ENCODE measurements at regions not wholly inside any gene's neighbourhood (a gene's known extent, or its start where the extent isn't known, plus 50 kb on each side); places are given as distances from the start of the nearest gene placed in this dataset.

GRCh38 chr12:115451151-115451779 is 767.3 kb upstream of the TBX3 start:
- Mint-ChIP-seq H3K27ac (peak overlapping the region in 1 of 6 donors; percentile 33), H3K4me1 (peaks cover 8 to 16% (median 11%) of the 10 kb centered on the region in 3 donors)

GRCh38 chr12:115450710-115451109 is 766.7 kb upstream of the TBX3 start:
- peaks cover 8 to 16% (median 11%) of the 10 kb centered on the region in 3 donors for H3K4me1 Mint-ChIP-seq
- ATAC-seq (ENCODE audit: low read depth in 2 of 2) (no peak), DNase-seq (no peak)
- H3K36me3 Mint-ChIP-seq: peaks cover 0 to 11% of the 10 kb centered on the region in 2 donors
- H3K27me3 Mint-ChIP-seq: peaks cover 30 to 47% (median 34%) of the 10 kb centered on the region in 3 donors
- no peak overlapping the region for H3K27ac Mint-ChIP-seq
- peaks cover 0 to 7% (median 4%) of the 10 kb centered on the region in 7 donors for H3K9me3 Mint-ChIP-seq
- peak overlapping the region in 2 of 8 donors; percentile 10 to 65 for H3K4me3 Mint-ChIP-seq

More at GRCh38 chr12:115451151-115451779, 767.3 kb upstream of the TBX3 start:
- H3K4me3 Mint-ChIP-seq: peak overlapping the region in 5 of 8 donors; percentile 45 to 90 (median 70)
- H3K9me3 Mint-ChIP-seq: peaks cover 0 to 7% (median 4%) of the 10 kb centered on the region in 7 donors
- H3K27me3 Mint-ChIP-seq: peaks cover 30 to 52% (median 36%) of the 10 kb centered on the region in 3 donors
- ATAC-seq (ENCODE audit: low read depth in 2 of 2) (no peak), DNase-seq (no peak)
- peaks cover 0 to 11% of the 10 kb centered on the region in 2 donors for H3K36me3 Mint-ChIP-seq

GRCh38 chr12:115450017-115450416 is 766.0 kb upstream of the TBX3 start:
- peaks cover 30 to 45% (median 34%) of the 10 kb centered on the region in 3 donors for H3K27me3 Mint-ChIP-seq

GRCh38 chr12:115449526-115449925 is 765.6 kb upstream of the TBX3 start:
- Mint-ChIP-seq H3K36me3 (peaks cover 0 to 11% of the 10 kb centered on the region in 2 donors), H3K27ac (no peak overlapping the region), H3K9me3 (peaks cover 0 to 7% (median 4%) of the 10 kb centered on the region in 7 donors), H3K27me3 (peaks cover 30 to 45% (median 32%) of the 10 kb centered on the region in 3 donors), H3K4me3 (no peak overlapping the region), H3K4me1 (peaks cover 8 to 16% (median 11%) of the 10 kb centered on the region in 3 donors)
- DNase-seq (no peak), ATAC-seq (ENCODE audit: low read depth in 2 of 2) (no peak)

More at GRCh38 chr12:115450017-115450416, 766.0 kb upstream of the TBX3 start:
- Mint-ChIP-seq H3K27ac (peak overlapping the region in 1 of 6 donors; percentile 68), H3K4me1 (peaks cover 8 to 16% (median 11%) of the 10 kb centered on the region in 3 donors), H3K9me3 (peaks cover 0 to 7% (median 4%) of the 10 kb centered on the region in 7 donors), H3K36me3 (peaks cover 0 to 11% of the 10 kb centered on the region in 2 donors), H3K4me3 (no peak overlapping the region)
- DNase-seq (no peak), ATAC-seq (ENCODE audit: low read depth in 2 of 2) (no peak)

GRCh38 chr12:115444346-115444745 is 760.4 kb upstream of the TBX3 start:
- Mint-ChIP-seq H3K4me3 (no peak overlapping the region), H3K4me1 (no peaks in the 10 kb centered on the region), H3K27me3 (peaks cover under 1 to 5% (median 4%) of the 10 kb centered on the region in 3 donors), H3K36me3 (no peaks in the 10 kb centered on the region), H3K9me3 (peaks cover 0 to 2% (median 0%) of the 10 kb centered on the region in 7 donors), H3K27ac (no peak overlapping the region)
- DNase-seq (no peak), ATAC-seq (ENCODE audit: low read depth in 2 of 2) (no peak)

- no peaks in the 10 kb centered on the region for H3K4me1 Mint-ChIP-seq
- DNase-seq (no peak), ATAC-seq (ENCODE audit: low read depth in 2 of 2) (no peak)
- H3K4me3 Mint-ChIP-seq: no peak overlapping the region
- H3K36me3 Mint-ChIP-seq: no peaks in the 10 kb centered on the region
- H3K27ac Mint-ChIP-seq: no peak overlapping the region
- peaks cover 0 to 3% (median under 1%) of the 10 kb centered on the region in 7 donors for H3K9me3 Mint-ChIP-seq
- H3K27me3 Mint-ChIP-seq: no peaks in the 10 kb centered on the region
These were observed 759.5 kb upstream of the TBX3 start for GRCh38 chr12:115443351-115443938.

GRCh38 chr12:115440438-115440837 is 756.5 kb upstream of the TBX3 start:
- H3K4me3 Mint-ChIP-seq: no peak overlapping the region
- ATAC-seq (ENCODE audit: low read depth in 2 of 2): no peak
- no peaks in the 10 kb centered on the region for H3K36me3 Mint-ChIP-seq
- no peaks in the 10 kb centered on the region for H3K4me1 Mint-ChIP-seq
- no peak for DNase-seq
- no peak overlapping the region for H3K27ac Mint-ChIP-seq
- peaks cover 0 to 9% (median 3%) of the 10 kb centered on the region in 7 donors for H3K9me3 Mint-ChIP-seq
- no peaks in the 10 kb centered on the region for H3K27me3 Mint-ChIP-seq

GRCh38 chr12:115439008-115439601 is 755.1 kb upstream of the TBX3 start:
- H3K36me3 Mint-ChIP-seq: no peaks in the 10 kb centered on the region
- peaks cover 0 to 9% (median 3%) of the 10 kb centered on the region in 7 donors for H3K9me3 Mint-ChIP-seq
- DNase-seq (no peak), ATAC-seq (ENCODE audit: low read depth in 2 of 2) (no peak)
- H3K4me3 Mint-ChIP-seq: no peak overlapping the region
- H3K27me3 Mint-ChIP-seq: no peaks in the 10 kb centered on the region
- H3K4me1 Mint-ChIP-seq: no peaks in the 10 kb centered on the region
- H3K27ac Mint-ChIP-seq: no peak overlapping the region

GRCh38 chr12:115438314-115438713 is 754.3 kb upstream of the TBX3 start:
- peaks cover 0 to 9% (median 3%) of the 10 kb centered on the region in 7 donors for H3K9me3 Mint-ChIP-seq
- ATAC-seq (ENCODE audit: low read depth in 2 of 2) (no peak), DNase-seq (no peak)
- no peak overlapping the region for H3K27ac Mint-ChIP-seq
- H3K4me1 Mint-ChIP-seq: no peaks in the 10 kb centered on the region
- H3K4me3 Mint-ChIP-seq: no peak overlapping the region
- H3K36me3 Mint-ChIP-seq: no peaks in the 10 kb centered on the region
- no peaks in the 10 kb centered on the region for H3K27me3 Mint-ChIP-seq

GRCh38 chr12:115437061-115437567 is 753.1 kb upstream of the TBX3 start:
- DNase-seq: no peak
- peaks cover 0 to 4% (median 0%) of the 10 kb centered on the region in 3 donors for H3K27me3 Mint-ChIP-seq
- peaks cover 0 to 9% (median 3%) of the 10 kb centered on the region in 7 donors for H3K9me3 Mint-ChIP-seq
- no peaks in the 10 kb centered on the region for H3K4me1 Mint-ChIP-seq
- H3K4me3 Mint-ChIP-seq: no peak overlapping the region
- no peaks in the 10 kb centered on the region for H3K36me3 Mint-ChIP-seq
- ATAC-seq (ENCODE audit: low read depth in 2 of 2): no peak
- H3K27ac Mint-ChIP-seq: peak overlapping the region in 1 of 6 donors; percentile 17

GRCh38 chr12:115433014-115433634 is 749.1 kb upstream of the TBX3 start:
- DNase-seq (no peak), ATAC-seq (ENCODE audit: low read depth in 2 of 2) (no peak)
- H3K9me3 Mint-ChIP-seq: peaks cover 0 to 10% (median 3%) of the 10 kb centered on the region in 7 donors
- H3K36me3 Mint-ChIP-seq: no peaks in the 10 kb centered on the region
- H3K27ac Mint-ChIP-seq: no peak overlapping the region
- no peak overlapping the region for H3K4me3 Mint-ChIP-seq
- no peaks in the 10 kb centered on the region for H3K4me1 Mint-ChIP-seq
- peaks cover 0 to 4% (median 0%) of the 10 kb centered on the region in 3 donors for H3K27me3 Mint-ChIP-seq

- no peaks in the 10 kb centered on the region for H3K36me3 Mint-ChIP-seq
- H3K27ac Mint-ChIP-seq: no peak overlapping the region
- ATAC-seq (ENCODE audit: low read depth in 2 of 2) (no peak), DNase-seq (no peak)
- no peak overlapping the region for H3K4me3 Mint-ChIP-seq
- H3K4me1 Mint-ChIP-seq: no peaks in the 10 kb centered on the region
- H3K27me3 Mint-ChIP-seq: peaks cover 0 to 4% (median 0%) of the 10 kb centered on the region in 3 donors
- H3K9me3 Mint-ChIP-seq: peaks cover 0 to 9% (median 3%) of the 10 kb centered on the region in 7 donors
These were observed 746.7 kb upstream of the TBX3 start for GRCh38 chr12:115430636-115431035.

- DNase-seq: no peak
- Mint-ChIP-seq H3K4me1 (no peaks in the 10 kb centered on the region), H3K36me3 (no peaks in the 10 kb centered on the region), H3K4me3 (no peak overlapping the region), H3K27me3 (no peaks in the 10 kb centered on the region), H3K27ac (no peak overlapping the region), H3K9me3 (peaks cover 0 to 9% (median 3%) of the 10 kb centered on the region in 7 donors)
- no peak for ATAC-seq (ENCODE audit: low read depth in 2 of 2)
These were observed 742.8 kb upstream of the TBX3 start for GRCh38 chr12:115426732-115427131.

Measured in naive B cell (primary cell).